Neural cell (in vitro differentiated cells): ENCODE measurements at regions not wholly inside any gene's neighbourhood (a gene's known extent, or its start where the extent isn't known, plus 50 kb on each side); places are given as distances from the start of the nearest gene placed in this dataset.

ENCODE experiments used
- H2AFZ ChIP-seq: fragments of 200-600, 300-800 bp; sonication (generic), shearing (Covaris generic); 2 replicates; pipeline ENCODE4 v1.6.0; 2014; ENCODE audit warnings: low read depth, mild to moderate bottlenecking, antibody characterized with exemption, low read length, moderate library complexity
- H3F3A ChIP-seq: fragments of 200-600 bp; shearing (Covaris generic); 2 replicates; pipeline ENCODE4 v1.6.1; 2016; ENCODE audit warnings: mild to moderate bottlenecking, moderate library complexity, mixed read lengths, antibody characterized with exemption, low read length; ENCODE audit not compliant: insufficient read depth, poor library complexity, severe bottlenecking
- H3K27ac ChIP-seq: fragments of 200-600, 300-800 bp; sonication (generic), shearing (Covaris generic); 2 replicates; pipeline ENCODE4 v1.5.1; 2014; ENCODE audit warnings: mild to moderate bottlenecking, low read length, moderate library complexity
- H3K27me3 ChIP-seq: fragments of 300-800, 200-600 bp; sonication (generic), shearing (Covaris generic); 2 replicates; pipeline ENCODE4 v1.6.0; 2014; ENCODE audit warnings: mild to moderate bottlenecking, low read depth, low read length, moderate library complexity; ENCODE audit not compliant: insufficient read depth
- H3K36me3 ChIP-seq: fragments of 300-800, 200-600 bp; sonication (generic), shearing (Covaris generic); 2 replicates; pipeline ENCODE4 v1.5.1; 2014; ENCODE audit warnings: mild to moderate bottlenecking, antibody characterized with exemption, low read length, moderate library complexity; ENCODE audit not compliant: insufficient read depth
- H3K4me2 ChIP-seq: fragments of 300-800, 200-600 bp; sonication (generic), shearing (Covaris generic); 2 replicates; pipeline ENCODE4 v1.6.0; 2014; ENCODE audit warnings: mild to moderate bottlenecking, low read length
- H3K4me3 ChIP-seq: fragments of 300-800, 200-600 bp; sonication (generic), shearing (Covaris generic); 2 replicates; pipeline ENCODE4 v1.5.1; 2014; ENCODE audit warnings: mild to moderate bottlenecking, low read length, moderate library complexity
- H3K79me2 ChIP-seq: fragments of 200-600 bp; shearing (Covaris generic); replicated peaks from 2 replicates; pipeline ENCODE4 v1.6.0; 2014; ENCODE audit warnings: mild to moderate bottlenecking, low read length, moderate library complexity; ENCODE audit not compliant: insufficient read depth
- H3K9ac ChIP-seq: fragments of 300-800, 200-600 bp; sonication (generic), shearing (Covaris generic); 2 replicates; pipeline ENCODE4 v1.6.1; 2016; ENCODE audit warnings: mild to moderate bottlenecking, low read length, mixed read lengths
- H3K9me2 ChIP-seq: fragments of 200-600 bp; shearing (Covaris generic); 2 replicates; pipeline ENCODE4 v1.6.1; 2016; ENCODE audit warnings: mild to moderate bottlenecking, low read length, mixed read lengths; ENCODE audit not compliant: insufficient read depth
- H3K9me3 ChIP-seq: fragments of 200-600, 300-800 bp; sonication (generic), shearing (Covaris generic); 2 replicates; pipeline ENCODE4 v1.6.1; 2016; ENCODE audit warnings: mild to moderate bottlenecking, mixed run types, low read length, moderate library complexity, mixed read lengths
- H4K20me1 ChIP-seq: fragments of 200-600 bp; shearing (Covaris generic); 2 replicates; pipeline ENCODE4 v1.6.1; 2016; ENCODE audit warnings: mild to moderate bottlenecking, mixed run types; ENCODE audit not compliant: insufficient read depth
- CTCF ChIP-seq: fragments of 450-650 bp; IDR thresholded peaks from 2 replicates; pipeline ENCODE4 v1.5.1; 2014; ENCODE audit warnings: antibody characterized with exemption, mild to moderate bottlenecking, moderate library complexity; ENCODE audit not compliant: poor library complexity, severe bottlenecking
- EP300 ChIP-seq: fragments of 450-650 bp; conservative IDR thresholded peaks from 2 replicates; pipeline ENCODE4 v1.6.1; 2014; ENCODE audit warnings: antibody characterized with exemption, mild to moderate bottlenecking, moderate library complexity; ENCODE audit not compliant: poor library complexity, severe bottlenecking
- EZH2 ChIP-seq: fragments of 200-600, 300-800 bp; shearing (Covaris generic), sonication (generic); IDR thresholded peaks from 2 replicates; pipeline ENCODE4 v1.6.1; 2014; ENCODE audit warnings: antibody characterized with exemption, low read length, borderline replicate concordance, mild to moderate bottlenecking; ENCODE audit not compliant: insufficient read depth, poor library complexity, severe bottlenecking
- MXI1 ChIP-seq: fragments of 450-650 bp; conservative IDR thresholded peaks from 2 replicates; pipeline ENCODE4 v1.6.1; 2014; ENCODE audit warnings: antibody characterized with exemption, mild to moderate bottlenecking; ENCODE audit not compliant: poor library complexity, severe bottlenecking
- POLR2AphosphoS5 ChIP-seq: IDR thresholded peaks from 2 replicates; pipeline ENCODE4 v1.6.1; 2012
- RAD21 ChIP-seq: fragments of 450-650 bp; conservative IDR thresholded peaks from 2 replicates; pipeline ENCODE4 v1.6.1; 2014; ENCODE audit warnings: antibody characterized with exemption, mild to moderate bottlenecking, moderate library complexity
- REST ChIP-seq: IDR thresholded peaks from 2 replicates; pipeline ENCODE4 v1.6.1; 2012; ENCODE audit warnings: borderline replicate concordance
- SMC3 ChIP-seq: fragments of 450-650 bp; conservative IDR thresholded peaks from 2 replicates; pipeline ENCODE4 v1.6.1; 2014; ENCODE audit warnings: antibody characterized with exemption, mild to moderate bottlenecking, moderate library complexity; ENCODE audit not compliant: poor library complexity
- TAF1 ChIP-seq: IDR thresholded peaks from 2 replicates; pipeline ENCODE4 v1.6.1; 2012; ENCODE audit warnings: low read depth

GRCh38 chr7:46058086-46058823, 137.2 kb upstream of the IGFBP3 start:
- H2AFZ ChIP-seq, result no peak overlapping the region
- no peaks in the 10 kb centered on the region for H3K9me3 ChIP-seq
- H3F3A ChIP-seq, result no peaks in the 10 kb centered on the region
- H3K27ac ChIP-seq, result no peak overlapping the region
- no peaks in the 10 kb centered on the region for H3K36me3 ChIP-seq
- H3K4me3 ChIP-seq, result no peak overlapping the region
- no peak overlapping the region for H3K4me2 ChIP-seq
- H3K9me2 ChIP-seq, result no peaks in the 10 kb centered on the region
- no peak overlapping the region for H3K9ac ChIP-seq
- TF ChIP-seq SMC3 (no peak), POLR2AphosphoS5 (no peak), MXI1 (no peak), EP300 (no peak), REST (no peak), TAF1 (no peak), CTCF (no peak), RAD21 (no peak), EZH2 (no peak)
- no peaks in the 10 kb centered on the region for H4K20me1 ChIP-seq
- no peaks in the 10 kb centered on the region for H3K27me3 ChIP-seq
- no peaks in the 10 kb centered on the region for H3K79me2 ChIP-seq

- Histone ChIP-seq H3K9me2 (no peaks in the 10 kb centered on the region), H2AFZ (no peak overlapping the region), H3K9ac (no peak overlapping the region), H3K27me3 (no peaks in the 10 kb centered on the region), H3K27ac (no peak overlapping the region), H3K36me3 (no peaks in the 10 kb centered on the region), H3K79me2 (no peaks in the 10 kb centered on the region), H4K20me1 (no peaks in the 10 kb centered on the region), H3K4me3 (no peak overlapping the region), H3F3A (no peaks in the 10 kb centered on the region), H3K9me3 (no peaks in the 10 kb centered on the region), H3K4me2 (no peak overlapping the region)
- no peak for TF ChIP-seq REST
- no peak for TF ChIP-seq POLR2AphosphoS5
- TF ChIP-seq CTCF, result no peak
- TF ChIP-seq TAF1, result no peak
- no peak for TF ChIP-seq EP300
- TF ChIP-seq RAD21, result no peak
- TF ChIP-seq EZH2, result no peak
- no peak for TF ChIP-seq SMC3
- no peak for TF ChIP-seq MXI1
Observed at GRCh38 chr7:46054915-46055314, 133.8 kb upstream of the IGFBP3 start.
